Kidney glomerular epithelial cell (primary cell): ENCODE measurements at regions not wholly inside any gene's neighbourhood (a gene's known extent, or its start where the extent isn't known, plus 50 kb on each side); places are given as distances from the start of the nearest gene placed in this dataset.
A peak's percentile ranks its signal among the peaks of the same experiment; 100 is the strongest.

Experiments
- DNase-seq: peaks from one replicate; lab custom pipeline; 2025; lab: John Stamatoyannopoulos, UW

DNA sequence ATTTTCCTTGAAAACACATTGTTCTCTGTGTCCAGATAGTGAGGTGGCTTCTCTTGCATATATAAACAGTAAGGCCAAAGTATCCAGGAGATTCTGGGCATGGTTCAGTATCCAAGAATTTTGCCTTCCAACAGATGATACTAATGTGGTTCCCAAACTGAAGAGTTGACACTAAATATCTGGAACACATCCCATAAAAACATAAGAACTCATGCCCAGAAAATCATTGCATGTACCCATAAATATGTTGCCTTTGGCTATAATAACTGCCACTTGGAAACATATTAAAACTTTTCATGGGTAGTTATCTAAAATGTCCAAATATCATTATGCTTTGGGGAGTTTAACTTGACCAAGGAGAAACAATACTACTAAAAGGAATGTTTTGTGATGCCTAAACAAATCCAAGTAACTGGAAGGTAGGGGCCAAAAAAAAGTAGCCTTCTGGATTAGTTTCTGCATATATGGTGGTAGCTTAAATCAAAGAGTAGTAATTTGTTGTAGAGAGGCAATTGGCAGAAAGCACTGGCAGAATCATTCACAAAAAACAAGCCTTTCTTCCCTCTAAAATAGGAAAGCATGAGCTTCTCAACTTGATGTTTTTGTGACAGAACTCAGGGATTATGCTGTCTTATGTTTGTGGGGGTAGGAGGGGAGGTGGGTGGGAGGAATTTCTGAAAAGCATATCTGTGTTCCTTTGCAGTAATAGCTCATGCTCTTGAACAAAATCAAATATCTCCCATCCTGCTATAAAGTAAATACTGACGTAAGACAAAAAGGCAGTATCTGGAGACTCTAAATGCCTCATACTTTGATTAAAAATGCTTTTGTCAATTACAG lies 753.9 kb downstream of the TUSC7 start:
- no peak for DNase-seq

DNA sequence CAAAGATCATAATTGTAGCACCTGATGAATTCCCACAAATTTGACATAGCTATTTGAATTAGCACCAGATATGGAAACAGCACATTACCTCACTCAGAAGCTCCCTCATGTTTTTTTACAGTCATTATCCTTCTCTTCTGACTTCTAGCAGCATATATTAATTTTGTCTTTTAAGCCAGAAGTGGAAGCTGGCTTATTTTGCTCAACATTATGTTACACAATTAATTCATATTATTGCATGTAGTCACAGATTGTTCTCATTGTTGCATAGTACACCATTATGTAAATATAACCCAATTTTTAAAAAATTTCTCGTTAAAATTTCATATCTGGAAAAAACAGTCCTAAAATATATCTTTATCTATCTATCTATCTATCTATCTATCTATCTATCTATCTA lies 762.3 kb downstream of the TUSC7 start:
- DNase-seq, result no peak

DNA sequence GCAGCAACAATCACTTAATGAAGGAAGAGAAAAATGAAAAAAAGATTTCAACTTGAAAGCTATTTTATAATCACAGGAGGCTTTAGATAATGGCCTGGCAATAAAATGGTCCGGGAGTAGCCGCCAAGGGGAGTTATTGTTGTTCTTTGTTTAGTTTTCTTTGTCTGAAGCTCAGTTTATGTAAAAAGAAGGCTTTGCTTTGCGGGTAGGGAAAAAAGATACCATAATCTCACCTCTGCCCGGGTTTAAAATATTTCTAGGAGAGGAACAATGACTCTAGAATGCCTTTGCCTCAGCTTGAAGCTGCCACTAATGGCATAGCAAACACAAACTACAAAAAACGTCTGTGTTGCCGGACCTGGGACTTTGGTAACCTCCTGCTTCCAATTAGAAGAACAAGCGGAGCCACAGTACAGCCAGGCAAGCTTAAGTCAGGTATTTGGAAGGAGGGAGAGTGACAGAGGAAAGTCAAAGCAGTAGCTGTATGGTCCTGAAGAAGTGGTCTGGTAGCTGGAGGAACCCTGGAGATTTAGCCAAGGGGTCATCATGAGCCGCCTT lies 764.5 kb downstream of the TUSC7 start:
- DNase-seq, result no peak

- no peak for DNase-seq
Observed at GRCh38 chr3:117476572-117476971, 767.0 kb downstream of the TUSC7 start.

DNA sequence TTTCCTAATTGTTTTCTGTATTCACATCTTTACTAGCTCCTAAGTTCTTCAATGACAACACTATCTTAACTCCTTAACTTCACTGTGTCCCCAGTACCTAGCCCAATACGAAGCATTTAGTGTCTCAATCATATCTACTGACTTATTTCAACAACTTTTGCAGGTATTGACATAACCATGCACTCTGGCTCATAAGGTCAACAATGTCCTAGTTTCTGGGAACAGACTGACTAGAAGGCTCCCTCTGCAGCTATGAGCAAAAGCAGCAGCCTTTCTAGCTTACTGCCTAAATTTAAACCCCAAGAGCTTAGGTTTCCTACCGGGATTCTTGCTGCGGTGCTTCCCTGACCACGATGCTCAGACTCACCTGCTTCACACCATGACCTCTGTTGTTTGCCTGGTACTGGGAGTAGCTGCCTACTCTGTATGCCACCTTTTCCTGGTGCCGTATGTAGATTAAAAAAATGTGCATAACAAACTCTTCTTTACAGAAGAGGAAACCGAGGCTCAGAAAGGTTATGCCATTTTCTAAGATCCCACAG lies 767.7 kb downstream of the TUSC7 start:
- no peak for DNase-seq

- no peak for DNase-seq
Observed at GRCh38 chr3:117479095-117479494, 769.5 kb downstream of the TUSC7 start.

DNA sequence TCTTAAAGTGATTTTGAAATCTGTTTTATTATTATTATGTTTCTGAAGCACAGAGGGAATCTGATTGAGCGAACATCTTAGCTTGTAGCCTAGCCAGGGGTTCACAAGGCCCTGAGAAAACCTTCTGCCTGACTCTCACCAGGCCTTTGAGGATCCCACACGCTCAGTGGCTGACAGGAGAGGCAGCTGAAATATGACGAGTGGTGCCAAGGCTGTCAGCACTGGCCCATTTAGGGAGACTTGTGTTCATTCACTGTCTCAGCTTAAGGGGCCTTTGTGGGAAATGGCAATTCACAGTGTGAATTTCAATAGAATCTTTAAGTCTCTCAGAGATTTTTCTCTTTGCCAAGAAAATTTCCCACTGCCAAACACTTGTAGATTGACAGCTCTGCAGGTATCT lies 770.9 kb downstream of the TUSC7 start:
- no peak for DNase-seq

GRCh38 chr3:117480972-117481371 lies 771.4 kb downstream of the TUSC7 start:
- DNase-seq, result no peak

DNA sequence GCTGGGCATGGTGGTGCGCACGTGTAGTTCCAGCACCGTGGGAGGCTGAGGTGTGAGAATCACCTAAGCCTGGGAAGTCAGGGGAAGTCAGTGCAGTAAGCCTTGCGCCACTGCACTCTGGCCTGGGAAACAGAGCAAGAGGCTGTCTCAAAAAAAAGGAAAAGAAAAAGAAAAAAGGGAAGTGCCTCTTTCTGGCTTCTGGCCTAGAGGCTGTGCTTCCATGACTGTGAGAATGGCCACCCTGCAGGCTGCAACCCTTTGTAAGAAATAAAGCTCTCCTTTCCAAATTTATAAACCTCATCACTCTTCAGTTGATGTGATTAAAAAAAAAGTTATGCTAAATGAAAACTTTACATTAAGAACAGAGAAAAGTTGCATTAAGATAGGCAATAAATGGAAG lies 774.3 kb downstream of the TUSC7 start:
- DNase-seq, result no peak

- no peak for DNase-seq
Observed at GRCh38 chr3:117485841-117486240, 776.3 kb downstream of the TUSC7 start.

- DNase-seq, result no peak
Observed at GRCh38 chr3:117486719-117487716, 777.4 kb downstream of the TUSC7 start.

GRCh38 chr3:117488983-117489382 lies 779.4 kb downstream of the TUSC7 start:
- DNase-seq, result no peak

- DNase-seq, result no peak
Observed at GRCh38 chr3:117489663-117490079, 780.1 kb downstream of the TUSC7 start.

DNA sequence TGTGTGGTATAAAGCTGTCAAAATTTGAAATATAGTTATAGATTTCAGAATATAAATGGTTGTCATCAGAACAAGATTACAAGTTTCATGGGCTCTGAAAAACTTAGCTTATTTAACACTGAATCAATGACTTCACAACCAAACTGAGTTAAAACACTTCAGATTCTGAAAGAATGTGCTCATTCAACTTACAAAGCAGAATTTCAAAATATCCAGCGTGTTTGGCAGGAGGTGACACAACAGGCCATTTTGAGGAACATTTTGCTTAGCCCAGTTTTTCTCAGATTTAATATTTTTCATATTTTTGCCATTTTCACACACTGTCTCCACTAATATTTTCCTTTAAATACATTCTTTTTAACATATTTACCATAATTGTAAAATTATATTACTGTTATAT lies 781.1 kb downstream of the TUSC7 start:
- no peak for DNase-seq

GRCh38 chr3:117495620-117496019 lies 786.0 kb downstream of the TUSC7 start:
- DNase-seq, result no peak

DNA sequence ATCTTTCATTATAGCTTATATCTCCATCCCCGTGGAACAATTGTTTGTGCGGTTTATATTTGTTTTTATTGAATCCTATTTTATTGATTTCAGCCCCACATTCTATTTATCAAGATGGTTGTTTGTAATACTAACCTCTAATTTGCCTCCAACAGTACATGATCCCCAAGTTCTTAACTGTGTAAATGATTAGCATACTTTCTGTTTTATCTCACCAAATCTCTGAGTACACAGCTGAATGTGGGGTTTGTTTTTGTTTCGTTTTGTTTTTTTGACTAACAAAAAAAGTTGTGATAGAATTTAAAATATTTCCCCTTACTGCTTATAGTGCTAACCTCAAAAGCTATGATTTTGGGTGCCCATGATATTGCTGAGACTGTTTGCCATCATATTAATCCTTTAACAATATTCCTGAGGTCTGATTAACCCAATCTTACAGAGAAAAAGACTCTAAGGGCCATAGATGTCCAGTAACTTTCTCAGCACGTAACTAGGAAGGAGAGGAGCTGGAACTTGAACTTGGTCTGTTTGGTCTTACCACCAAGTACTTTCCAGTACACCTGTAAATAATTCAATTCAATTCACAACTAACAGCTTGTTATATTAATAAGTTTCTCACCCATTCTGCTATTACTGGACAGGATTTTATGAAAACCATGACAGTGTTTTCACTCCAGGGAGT lies 789.8 kb downstream of the TUSC7 start:
- DNase-seq, result no peak

- DNase-seq, result no peak
Observed at GRCh38 chr3:117507958-117508357, 798.4 kb downstream of the TUSC7 start.

DNA sequence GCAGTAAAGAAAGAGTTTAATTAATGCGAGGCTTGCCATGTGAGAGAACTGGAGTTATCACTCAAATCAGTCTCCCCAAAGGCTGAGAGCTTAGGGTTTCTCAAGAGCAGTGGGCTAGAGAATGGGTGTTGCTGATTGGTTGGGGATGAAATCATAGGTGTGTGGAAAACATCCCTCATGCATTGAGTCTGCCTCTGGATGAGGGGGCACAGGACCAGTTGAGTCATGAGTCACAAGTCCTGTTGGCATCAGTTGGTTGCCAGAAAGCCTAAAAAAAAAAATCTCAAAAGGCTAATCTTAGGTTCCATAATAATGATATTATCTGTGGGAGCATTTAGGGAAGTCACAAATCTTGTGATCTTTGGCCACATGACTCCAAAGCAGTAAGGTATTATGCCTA lies 800.3 kb downstream of the TUSC7 start:
- DNase-seq, result no peak

GRCh38 chr3:117510396-117510795 lies 800.8 kb downstream of the TUSC7 start:
- no peak for DNase-seq

GRCh38 chr3:117512975-117513374 lies 803.4 kb downstream of the TUSC7 start:
- DNase-seq, result peak; percentile 57

GRCh38 chr3:117515309-117515708 lies 805.7 kb downstream of the TUSC7 start:
- no peak for DNase-seq

DNA sequence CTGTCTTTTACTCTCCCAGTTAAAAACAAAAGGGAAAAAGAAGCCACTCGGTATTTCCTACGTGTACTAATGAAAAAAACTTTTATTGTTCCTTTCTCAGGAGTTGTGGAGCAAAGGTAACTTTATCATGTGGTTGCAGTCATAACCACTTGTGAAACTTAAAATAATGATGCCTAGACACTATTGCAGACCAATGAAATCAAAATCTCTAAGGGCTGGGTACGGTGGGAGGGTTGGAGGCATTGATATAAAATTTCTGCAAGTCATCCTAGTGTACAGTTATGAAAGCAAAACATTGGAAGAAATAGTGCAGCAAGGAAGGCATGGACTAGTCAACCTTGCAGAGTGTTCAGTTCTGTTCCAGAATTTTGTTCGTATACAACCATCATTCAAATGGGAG lies 808.8 kb downstream of the TUSC7 start:
- no peak for DNase-seq
